Smooth muscle cell (in vitro differentiated cells): ENCODE measurements at regions not wholly inside any gene's neighbourhood (a gene's known extent, or its start where the extent isn't known, plus 50 kb on each side); places are given as distances from the start of the nearest gene placed in this dataset.

Experiments
- DNase-seq: peaks from one replicate; lab custom pipeline; 2025; ENCODE audit not compliant: unreplicated experiment; lab: John Stamatoyannopoulos, UW
- H2AFZ ChIP-seq: fragments of 200-600 bp; sonication (generic); 2 replicates; pipeline ENCODE4 v1.6.0; 2016; ENCODE audit warnings: antibody characterized with exemption, low read depth, mild to moderate bottlenecking
- H3F3A ChIP-seq: fragments of 200-600 bp; sonication (generic); 2 replicates; pipeline ENCODE4 v1.6.0; 2017; ENCODE audit warnings: antibody characterized with exemption, low read depth
- H3K27ac ChIP-seq: fragments of 200-600 bp; sonication (generic); 2 replicates; pipeline ENCODE4 v1.5.1; 2016; ENCODE audit warnings: low read depth, mild to moderate bottlenecking
- H3K27me3 ChIP-seq: fragments of 200-600 bp; sonication (generic); 2 replicates; pipeline ENCODE4 v1.6.1; 2016; ENCODE audit warnings: low read depth, mild to moderate bottlenecking
- H3K36me3 ChIP-seq: fragments of 200-600 bp; sonication (generic); 2 replicates; pipeline ENCODE4 v1.5.1; 2016; ENCODE audit warnings: low read depth
- H3K4me1 ChIP-seq: fragments of 200-600 bp; sonication (generic); 2 replicates; pipeline ENCODE4 v1.5.1; 2016; ENCODE audit warnings: low read depth
- H3K4me2 ChIP-seq: fragments of 200-600 bp; sonication (generic); 2 replicates; pipeline ENCODE4 v1.6.0; 2016; ENCODE audit warnings: mild to moderate bottlenecking
- H3K4me3 ChIP-seq: fragments of 200-600 bp; sonication (generic); 2 replicates; pipeline ENCODE4 v1.5.1; 2016; ENCODE audit warnings: mild to moderate bottlenecking
- H3K79me2 ChIP-seq: fragments of 200-600 bp; sonication (generic); 2 replicates; pipeline ENCODE4 v1.6.0; 2016; ENCODE audit warnings: low read depth, mild to moderate bottlenecking
- H3K9ac ChIP-seq: fragments of 200-600 bp; sonication (generic); 2 replicates; pipeline ENCODE4 v1.6.0; 2016; ENCODE audit warnings: low read depth
- H3K9me3 ChIP-seq: fragments of 200-600 bp; sonication (generic); replicated peaks from 2 replicates; pipeline ENCODE4 v1.5.1; 2016; ENCODE audit warnings: low read depth
- H4K20me1 ChIP-seq: fragments of 200-600 bp; sonication (generic); 2 replicates; pipeline ENCODE4 v1.6.0; 2016; ENCODE audit warnings: low read depth
- CTCF ChIP-seq: fragments of 200-600 bp; sonication (generic); IDR thresholded peaks from 2 replicates; pipeline ENCODE4 v1.5.1; 2017; ENCODE audit warnings: borderline replicate concordance, mild to moderate bottlenecking, antibody characterized with exemption; ENCODE audit not compliant: insufficient read depth, poor library complexity, severe bottlenecking
- WGBS: methylation state at CpG from one replicate; pipeline ENCODE4 v1.1.7; 2016; ENCODE audit warnings: low lambda C conversion rate; 5-methylcytosine and 5-hydroxymethylcytosine counted together

- peak overlapping the region; percentile 38 for H2AFZ ChIP-seq
- H3K4me1 ChIP-seq: peaks cover 7% of the 10 kb centered on the region
- H3K79me2 ChIP-seq: no peaks in the 10 kb centered on the region
- no peaks in the 10 kb centered on the region for H3K9me3 ChIP-seq
- no peak overlapping the region for H3K27ac ChIP-seq
- 45% methylated on average over 1 of the region's 1 CpG for WGBS
- no peak overlapping the region for H3K9ac ChIP-seq
- no peak overlapping the region for H3K4me2 ChIP-seq
- H3K4me3 ChIP-seq: no peak overlapping the region
- H3K36me3 ChIP-seq: no peaks in the 10 kb centered on the region
- no peak for DNase-seq
- H3F3A ChIP-seq: no peaks in the 10 kb centered on the region
- no peak for TF ChIP-seq CTCF
- no peaks in the 10 kb centered on the region for H3K27me3 ChIP-seq
- H4K20me1 ChIP-seq: no peaks in the 10 kb centered on the region
Measured at GRCh38 chr4:108301545-108302251, 133.0 kb upstream of the LEF1 start.

GRCh38 chr4:108297605-108298004 is 128.9 kb upstream of the LEF1 start:
- Histone ChIP-seq H3K79me2 (no peaks in the 10 kb centered on the region), H3K4me3 (no peak overlapping the region), H3K27me3 (no peaks in the 10 kb centered on the region), H2AFZ (no peak overlapping the region), H3K9ac (no peak overlapping the region), H3K9me3 (no peaks in the 10 kb centered on the region), H3K4me2 (no peak overlapping the region), H3K36me3 (no peaks in the 10 kb centered on the region), H3F3A (no peaks in the 10 kb centered on the region), H4K20me1 (no peaks in the 10 kb centered on the region), H3K4me1 (peaks cover 7% of the 10 kb centered on the region), H3K27ac (no peak overlapping the region)
- 97% methylated on average over 2 of the region's 2 CpGs for WGBS
- no peak for TF ChIP-seq CTCF
- no peak for DNase-seq

GRCh38 chr4:108292229-108292628 is 123.5 kb upstream of the LEF1 start:
- Histone ChIP-seq H2AFZ (no peak overlapping the region), H3K27ac (no peak overlapping the region), H3F3A (no peaks in the 10 kb centered on the region), H3K9me3 (no peaks in the 10 kb centered on the region), H3K36me3 (no peaks in the 10 kb centered on the region), H3K79me2 (no peaks in the 10 kb centered on the region), H3K27me3 (no peaks in the 10 kb centered on the region), H3K4me2 (no peak overlapping the region), H3K9ac (no peak overlapping the region), H3K4me3 (no peak overlapping the region), H3K4me1 (no peaks in the 10 kb centered on the region), H4K20me1 (no peaks in the 10 kb centered on the region)
- no peak for DNase-seq
- TF ChIP-seq CTCF: no peak

GRCh38 chr4:108291137-108291536 is 122.4 kb upstream of the LEF1 start:
- Histone ChIP-seq H3K36me3 (no peaks in the 10 kb centered on the region), H3K4me1 (no peaks in the 10 kb centered on the region), H3K79me2 (no peaks in the 10 kb centered on the region), H3K9ac (no peak overlapping the region), H3K9me3 (no peaks in the 10 kb centered on the region), H3K4me3 (no peak overlapping the region), H3F3A (no peaks in the 10 kb centered on the region), H3K4me2 (no peak overlapping the region), H2AFZ (no peak overlapping the region), H3K27ac (no peak overlapping the region), H3K27me3 (no peaks in the 10 kb centered on the region), H4K20me1 (no peaks in the 10 kb centered on the region)
- DNase-seq: no peak
- WGBS: 100% methylated on average over 2 of the region's 2 CpGs
- TF ChIP-seq CTCF: no peak
